ENCODE measurements at regions not wholly inside any gene's neighbourhood (a gene's known extent, or its start where the extent isn't known, plus 50 kb on each side); places are given as distances from the start of the nearest gene placed in this dataset.

- Histone ChIP-seq H3K4me1 (no peaks in the 10 kb centered on the region), H3K36me3 (no peaks in the 10 kb centered on the region), H3K9me3 (peaks cover 0 to 12% (median 6%) of the 10 kb centered on the region in 12 donors), H3K27me3 (peaks cover 0 to 9% (median 0%) of the 10 kb centered on the region in 9 donors), H3K4me3 (no peak overlapping the region), H3K27ac (no peak overlapping the region)
- 79 to 83% (median 80%) methylated on average over 5 of the region's 5 CpGs for WGBS, 4 donors
- no peak for ATAC-seq
- no peak for TF ChIP-seq POLR2A (IDR thresholded peaks at IDR 0.05)
- no peak for TF ChIP-seq CTCF (IDR thresholded peaks at IDR 0.05)
- intact Hi-C loops (cut with DNase I) = no loop called here
- DNase-seq = no peak
Measured at GRCh38 chr5:174998131-174998730, 273.8 kb downstream of the MSX2 start.

GRCh38 chr5:174997688-174998087, 273.3 kb downstream of the MSX2 start:
- no peak for TF ChIP-seq POLR2A (IDR thresholded peaks at IDR 0.05)
- no peak for TF ChIP-seq CTCF (IDR thresholded peaks at IDR 0.05)
- intact Hi-C loops (cut with DNase I) = no loop called here
- no peak for DNase-seq
- Histone ChIP-seq H3K4me1 (no peaks in the 10 kb centered on the region), H3K27me3 (peaks cover 0 to 11% (median 0%) of the 10 kb centered on the region in 9 donors), H3K4me3 (no peak overlapping the region), H3K9me3 (peaks cover 0 to 12% (median 6%) of the 10 kb centered on the region in 12 donors), H3K36me3 (no peaks in the 10 kb centered on the region), H3K27ac (no peak overlapping the region)
- 0 to 65% (median 43%) methylated on average over 1 of the region's 1 CpG for WGBS, 4 donors
- ATAC-seq = no peak

- no peak for ATAC-seq
- TF ChIP-seq POLR2A (IDR thresholded peaks at IDR 0.05) (no peak), CTCF (IDR thresholded peaks at IDR 0.05) (no peak)
Measured at GRCh38 chr5:174996941-174997340, 272.6 kb downstream of the MSX2 start.

GRCh38 chr5:174995827-174996226, 271.4 kb downstream of the MSX2 start:
- Histone ChIP-seq H3K4me3 (no peak overlapping the region), H3K27me3 (peaks cover 0 to 13% (median 0%) of the 10 kb centered on the region in 9 donors), H3K9me3 (peaks cover 0 to 12% (median 6%) of the 10 kb centered on the region in 12 donors), H3K4me1 (peaks cover 0 to 10% (median 0%) of the 10 kb centered on the region in 12 donors), H3K36me3 (no peaks in the 10 kb centered on the region), H3K27ac (no peak overlapping the region)
- 50 to 69% (median 57%) methylated on average over 3 of the region's 3 CpGs for WGBS, 4 donors
- no peak for ATAC-seq
- TF ChIP-seq POLR2A (IDR thresholded peaks at IDR 0.05) = no peak
- TF ChIP-seq CTCF (IDR thresholded peaks at IDR 0.05) = no peak
- intact Hi-C loops (cut with DNase I) = no loop called here
- no peak for DNase-seq

More at GRCh38 chr5:174996941-174997340, 272.6 kb downstream of the MSX2 start:
- WGBS, 4 donors = 78 to 84% (median 83%) methylated on average over 4 of the region's 4 CpGs
- intact Hi-C loops (cut with DNase I) = no loop called here
- H3K4me1 ChIP-seq = peaks cover 0 to under 1% (median 0%) of the 10 kb centered on the region in 12 donors
- H3K4me3 ChIP-seq = no peak overlapping the region
- no peak for DNase-seq
- H3K27ac ChIP-seq = no peak overlapping the region
- H3K36me3 ChIP-seq = no peaks in the 10 kb centered on the region
- H3K9me3 ChIP-seq = peaks cover 0 to 12% (median 6%) of the 10 kb centered on the region in 12 donors
- H3K27me3 ChIP-seq = peaks cover 0 to 13% (median 0%) of the 10 kb centered on the region in 9 donors

All from heart left ventricle (tissue), 16 donors.